H9 (cell line): ENCODE measurements at regions not wholly inside any gene's neighbourhood (a gene's known extent, or its start where the extent isn't known, plus 50 kb on each side); places are given as distances from the start of the nearest gene placed in this dataset.

Experiments used
- DNase-seq: peaks from one replicate; pipeline ENCODE4 v3.0.0-alpha.2; 2017
- H2AFZ ChIP-seq: one replicate; pipeline ENCODE4 v1.6.1; 2013; ENCODE audit warnings: mild to moderate bottlenecking, low read length, control low read depth, moderate library complexity
- H2AK5ac ChIP-seq: 2 replicates; pipeline ENCODE4 v1.6.1; 2013; ENCODE audit warnings: low read length, control low read depth, mixed read lengths; ENCODE audit not compliant: insufficient read length
- H2BK120ac ChIP-seq: one replicate; pipeline ENCODE4 v1.6.1; 2013; ENCODE audit warnings: low read depth, mild to moderate bottlenecking, low read length, control low read depth, inconsistent platforms; ENCODE audit not compliant: poor library complexity, severe bottlenecking
- H2BK12ac ChIP-seq: 2 replicates; pipeline ENCODE4 v1.6.1; 2013; ENCODE audit warnings: low read length, control low read depth, mixed read lengths, low read depth; ENCODE audit not compliant: insufficient read length
- H2BK15ac ChIP-seq: 2 replicates; pipeline ENCODE4 v1.6.1; 2013; ENCODE audit warnings: low read depth, low read length, control low read depth
- H2BK20ac ChIP-seq: one replicate; pipeline ENCODE4 v1.6.1; 2013; ENCODE audit warnings: low read depth, mild to moderate bottlenecking, low read length, control low read depth, inconsistent platforms; ENCODE audit not compliant: poor library complexity, severe bottlenecking
- H2BK5ac ChIP-seq: 2 replicates; pipeline ENCODE4 v1.6.1; 2013; ENCODE audit warnings: low read length, control low read depth, mixed read lengths; ENCODE audit not compliant: insufficient read length
- H3K14ac ChIP-seq: 2 replicates; pipeline ENCODE4 v1.6.1; 2013; ENCODE audit warnings: low read length, control low read depth; ENCODE audit not compliant: insufficient read depth
- H3K18ac ChIP-seq: 2 replicates; pipeline ENCODE4 v1.6.1; 2013; ENCODE audit warnings: low read depth, mild to moderate bottlenecking, mixed read lengths, low read length, control low read depth; ENCODE audit not compliant: insufficient read length
- H3K23ac ChIP-seq: 2 replicates; pipeline ENCODE4 v1.6.1; 2013; ENCODE audit warnings: low read length, control low read depth, mixed read lengths, low read depth; ENCODE audit not compliant: insufficient read length
- H3K23me2 ChIP-seq: 2 replicates; pipeline ENCODE4 v1.6.1; 2013; ENCODE audit warnings: low read depth, mild to moderate bottlenecking, mixed read lengths, low read length, control low read depth; ENCODE audit not compliant: insufficient read length, poor library complexity, severe bottlenecking
- H3K27ac ChIP-seq: 2 replicates; pipeline ENCODE4 v1.5.1; 2013; ENCODE audit warnings: low read length, control low read depth, mixed read lengths, low read depth; ENCODE audit not compliant: insufficient read length
- H3K27me3 ChIP-seq: 2 replicates; pipeline ENCODE4 v1.6.1; 2013; ENCODE audit warnings: low read length, control low read depth, inconsistent platforms; ENCODE audit not compliant: insufficient read depth
- H3K4ac ChIP-seq: 2 replicates; pipeline ENCODE4 v1.6.1; 2013; ENCODE audit warnings: low read depth, mild to moderate bottlenecking, control low read depth, inconsistent platforms, low read length, moderate library complexity
- H3K4me1 ChIP-seq: 2 replicates; pipeline ENCODE4 v1.6.1; 2013; ENCODE audit warnings: low read length, control low read depth, inconsistent platforms; ENCODE audit not compliant: insufficient read depth
- H3K4me2 ChIP-seq: 2 replicates; pipeline ENCODE4 v1.6.1; 2013; ENCODE audit warnings: low read length, control low read depth, mixed read lengths; ENCODE audit not compliant: insufficient read length, insufficient read depth
- H3K56ac ChIP-seq: 2 replicates; pipeline ENCODE4 v1.6.1; 2013; ENCODE audit warnings: low read depth, mild to moderate bottlenecking, mixed read lengths, low read length, control low read depth; ENCODE audit not compliant: insufficient read length
- H3K79me1 ChIP-seq: 2 replicates; pipeline ENCODE4 v1.6.1; 2013; ENCODE audit warnings: low read depth, mild to moderate bottlenecking, moderate library complexity, low read length, control low read depth, inconsistent platforms; ENCODE audit not compliant: insufficient read depth, poor library complexity, severe bottlenecking
- H3K79me2 ChIP-seq: 2 replicates; pipeline ENCODE4 v1.6.1; 2013; ENCODE audit warnings: low read length, control low read depth, inconsistent platforms; ENCODE audit not compliant: insufficient read depth
- H3K9ac ChIP-seq: 2 replicates; pipeline ENCODE4 v1.6.1; 2013; ENCODE audit warnings: low read length, control low read depth, mixed read lengths; ENCODE audit not compliant: insufficient read length; ENCODE audit errors: extremely low read depth
- H3K9me3 ChIP-seq: one replicate; pipeline ENCODE4 v1.6.1; 2013; ENCODE audit warnings: low read depth, low read length, inconsistent platforms; ENCODE audit not compliant: control insufficient read depth
- H3T11ph ChIP-seq: one replicate; pipeline ENCODE4 v1.6.1; 2013; ENCODE audit warnings: mild to moderate bottlenecking, low read length, control low read depth, inconsistent platforms
- H4K20me1 ChIP-seq: one replicate; pipeline ENCODE4 v1.6.1; 2013; ENCODE audit not compliant: control insufficient read depth, insufficient read length, insufficient read depth
- H4K5ac ChIP-seq: 2 replicates; pipeline ENCODE4 v1.6.1; 2013; ENCODE audit warnings: low read depth, mild to moderate bottlenecking, mixed read lengths, low read length, control low read depth; ENCODE audit not compliant: insufficient read length
- H4K8ac ChIP-seq: replicated peaks from 2 replicates; pipeline ENCODE4 v1.6.1; 2013; ENCODE audit warnings: low read length, control low read depth, mixed read lengths, low read depth; ENCODE audit not compliant: insufficient read length
- H4K91ac ChIP-seq: 2 replicates; pipeline ENCODE4 v1.6.1; 2013; ENCODE audit warnings: low read depth, mild to moderate bottlenecking, moderate library complexity, mixed read lengths, low read length, control low read depth; ENCODE audit not compliant: insufficient read length
- H3K27ac Mint-ChIP-seq, 3 experiments: 2 replicates in 2 of 3; 3 replicates in 1 of 3; pipeline ENCODE4 v1.8.0; 2020 to 2021; ENCODE audit warnings: mixed read lengths in 3 of 3, mild to moderate bottlenecking in 1 of 3, moderate library complexity in 1 of 3
- H3K27me3 Mint-ChIP-seq: 2 replicates; pipeline ENCODE4 v1.8.0; 2021; ENCODE audit warnings: low read depth, mild to moderate bottlenecking, moderate library complexity, mixed read lengths
- H3K36me3 Mint-ChIP-seq, 3 experiments: 2 replicates in 2 of 3; 3 replicates in 1 of 3; pipeline ENCODE4 v1.8.0; 2020 to 2021; ENCODE audit warnings: low read depth in 3 of 3, mixed read lengths in 3 of 3; ENCODE audit not compliant: insufficient read depth in 1 of 3
- H3K4me1 Mint-ChIP-seq, 2 experiments: 2 replicates each; pipeline ENCODE4 v1.8.0; 2020; ENCODE audit warnings: mixed read lengths in 2 of 2
- H3K4me3 Mint-ChIP-seq, 2 experiments: 2 replicates in 1 of 2; 3 replicates in 1 of 2; pipeline ENCODE4 v1.8.0; 2020 to 2021; ENCODE audit warnings: mild to moderate bottlenecking in 2 of 2, mixed read lengths in 2 of 2, moderate library complexity in 1 of 2
- H3K9me3 Mint-ChIP-seq, 2 experiments: 2 replicates in 1 of 2; 3 replicates in 1 of 2; pipeline ENCODE4 v1.8.0; 2020; ENCODE audit warnings: mild to moderate bottlenecking in 2 of 2, mixed read lengths in 2 of 2, moderate library complexity in 1 of 2
- CTCF ChIP-seq: fragments of 200-600 bp; sonication (generic); conservative IDR thresholded peaks from 3 replicates; pipeline ENCODE4 v1.8.0; 2021; ENCODE audit warnings: antibody characterized with exemption, mild to moderate bottlenecking
- WGBS: extraction: QIAGEN DNeasy Blood & Tissue Kit; methylation state at CpG from one replicate; pipeline ENCODE4 v1.1.7; 2013; ENCODE audit warnings: missing lambda C conversion rate, low lambda C conversion rate, mixed read lengths; ENCODE audit not compliant: insufficient read length; ENCODE audit errors: extremely low coverage; 5-methylcytosine and 5-hydroxymethylcytosine counted together

GRCh38 chr17:77886387-77886728 is 72.1 kb upstream of the TNRC6C start:
- no peak overlapping the region for H2BK5ac ChIP-seq
- TF ChIP-seq CTCF, result no peak
- no peak overlapping the region for H3K56ac ChIP-seq
- H3K4ac ChIP-seq, result no peak overlapping the region
- WGBS, result no CpG with 5 or more reads among the region's 13 CpGs
- no peak overlapping the region for H3K23ac ChIP-seq
- H3K4me2 ChIP-seq, result no peak overlapping the region
- H3K79me2 ChIP-seq, result no peaks in the 10 kb centered on the region
- H3K18ac ChIP-seq, result no peak overlapping the region
- H2BK20ac ChIP-seq, result no peak overlapping the region
- H3K14ac ChIP-seq, result no peak overlapping the region
- H2BK15ac ChIP-seq, result no peak overlapping the region
- H3K4me1 ChIP-seq, result no peaks in the 10 kb centered on the region
- H3K79me1 ChIP-seq, result no peaks in the 10 kb centered on the region
- no peaks in the 10 kb centered on the region; the same call in 1 of the 2 replicates for H3K27me3 ChIP-seq
- no peak overlapping the region for H4K8ac ChIP-seq
- Mint-ChIP-seq H3K4me3 (no peak overlapping the region), H3K36me3 (no peaks in the 10 kb centered on the region; a peak in 1 of 7 replicates), H3K27me3 (peaks cover 62% of the 10 kb centered on the region), H3K4me1 (peaks cover 25 to 38% of the 10 kb centered on the region in 2 experiments), H3K27ac (no peak overlapping the region), H3K9me3 (no peaks in the 10 kb centered on the region; a peak in 1 of 5 replicates)
- H4K91ac ChIP-seq, result no peak overlapping the region
- H3K27ac ChIP-seq, result no peak overlapping the region
- H4K5ac ChIP-seq, result no peak overlapping the region
- H2BK120ac ChIP-seq, result no peak overlapping the region
- no peaks in the 10 kb centered on the region for H4K20me1 ChIP-seq
- peaks cover 4% of the 10 kb centered on the region for H3K23me2 ChIP-seq
- DNase-seq, result no peak
- no peak overlapping the region for H3T11ph ChIP-seq
- H3K9ac ChIP-seq, result no peak overlapping the region
- no peak overlapping the region for H2AFZ ChIP-seq
- H3K9me3 ChIP-seq, result no peaks in the 10 kb centered on the region
- no peak overlapping the region for H2AK5ac ChIP-seq
- H2BK12ac ChIP-seq, result no peak overlapping the region
